Limb (tissue), 2 donors: ENCODE measurements at regions not wholly inside any gene's neighbourhood (a gene's known extent, or its start where the extent isn't known, plus 50 kb on each side); places are given as distances from the start of the nearest gene placed in this dataset.

ENCODE experiments used
- DNase-seq, 2 donors: peaks; one replicate each; pipeline ENCODE4 v3.0.0-alpha.2; 2016; ENCODE audit errors: extremely low spot score in 2 of 2

GRCh38 chr18:34978533-34978893 is 62.7 kb upstream of the MAPRE2 start:
- no peak for DNase-seq

- DNase-seq, result peak; percentile 57 to 77
Measured at GRCh38 chr18:34978953-34979608, 62.1 kb upstream of the MAPRE2 start.

- DNase-seq, result no peak
Measured at GRCh38 chr18:34981487-34981886, 59.7 kb upstream of the MAPRE2 start.

- no peak for DNase-seq
Measured at GRCh38 chr18:34985963-34986362, 55.2 kb upstream of the MAPRE2 start.

GRCh38 chr18:34990597-34990996 is 50.6 kb upstream of the MAPRE2 start:
- DNase-seq, result no peak

GRCh38 chr18:34991152-34991551 is 50.1 kb upstream of the MAPRE2 start:
- no peak for DNase-seq
